ENCODE measurements at regions not wholly inside any gene's neighbourhood (a gene's known extent, or its start where the extent isn't known, plus 50 kb on each side); places are given as distances from the start of the nearest gene placed in this dataset.

DNA sequence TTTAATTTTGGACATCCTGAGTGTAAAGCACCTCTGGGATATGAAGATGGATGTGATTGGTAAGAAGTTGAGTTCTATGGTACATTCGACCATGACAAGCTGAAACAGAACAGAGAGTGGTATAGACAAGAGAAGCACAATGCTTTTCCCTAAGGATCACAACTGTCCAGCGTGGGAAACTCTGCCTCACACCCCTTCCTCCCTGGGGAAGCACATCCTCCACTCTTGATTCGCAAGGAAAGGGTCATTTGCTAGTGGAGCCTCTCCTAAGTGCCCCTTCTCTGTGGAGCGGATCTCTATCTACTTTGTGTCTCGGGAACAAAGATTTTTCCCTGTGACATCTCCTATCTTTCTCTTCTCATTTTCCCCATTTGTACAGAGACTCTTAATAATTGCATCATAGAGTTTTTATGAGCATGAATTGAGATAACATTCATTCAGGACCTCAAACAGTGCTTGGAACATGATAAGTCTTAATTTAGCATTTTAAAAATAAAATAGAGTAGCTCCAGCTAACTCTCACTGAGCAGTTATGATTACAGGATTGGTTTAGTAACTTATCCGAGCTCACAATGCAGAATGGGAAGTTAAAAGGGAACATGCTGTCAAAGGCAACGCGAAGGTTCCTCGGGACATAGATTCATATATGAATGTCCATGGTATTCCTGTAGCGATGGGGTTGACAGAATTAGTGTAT, 775.2 kb downstream of the C6orf118 start:
- no peak for DNase-seq

DNA sequence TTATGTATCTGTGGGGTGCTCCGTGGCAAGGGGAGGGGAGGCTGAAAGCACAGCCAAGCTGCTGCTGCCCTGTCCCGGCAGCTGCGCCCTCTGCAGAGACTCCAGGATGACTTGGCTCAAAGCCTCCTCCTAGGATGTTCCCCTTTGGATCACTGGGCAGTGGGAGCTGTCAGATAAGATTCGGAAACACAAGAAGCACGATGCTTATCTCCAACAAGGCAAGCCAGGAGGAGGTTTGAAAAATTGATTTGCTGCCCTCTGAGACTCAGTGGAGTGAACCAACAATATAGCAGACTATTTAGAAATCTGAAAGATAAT, 776.4 kb downstream of the C6orf118 start:
- no peak for DNase-seq

DNA sequence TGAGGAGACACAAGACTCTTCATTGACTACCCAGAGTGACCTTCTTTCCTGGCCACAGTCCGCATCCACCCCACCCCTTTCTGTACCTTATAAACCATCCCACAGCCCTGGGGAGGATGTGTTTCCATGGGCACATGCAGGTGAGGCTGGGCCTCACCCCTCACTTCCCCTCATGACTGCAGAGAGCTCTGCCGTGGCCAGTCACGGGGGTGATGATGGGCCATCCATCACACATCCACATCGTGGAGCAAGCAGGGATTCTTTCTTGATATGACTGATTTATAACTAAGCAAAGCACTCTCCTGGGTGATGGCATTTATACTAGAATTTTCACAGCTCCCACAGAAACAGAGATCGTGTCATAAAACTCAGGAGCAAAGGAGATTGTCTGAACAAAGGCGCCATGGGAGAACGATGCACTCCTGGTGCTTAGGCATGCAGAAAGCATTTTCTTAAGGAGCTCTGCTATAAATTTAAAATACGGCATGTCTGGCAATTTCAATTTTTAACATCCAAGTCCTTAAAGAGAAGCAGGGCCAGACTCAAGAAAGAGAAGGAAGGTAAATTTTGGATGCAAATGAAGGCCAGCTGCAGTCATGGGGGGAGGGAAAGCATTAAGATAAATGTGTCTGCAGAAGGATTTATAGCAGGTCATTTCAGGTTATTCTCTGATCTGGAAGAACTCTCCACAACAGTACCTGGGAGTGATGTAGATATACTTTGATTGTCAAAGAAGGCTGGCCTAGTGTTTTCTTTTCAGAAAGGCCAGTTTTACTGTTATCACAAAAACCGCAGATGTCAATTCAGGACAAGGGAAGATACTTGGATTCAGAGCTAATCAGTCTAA, 777.0 kb downstream of the C6orf118 start:
- DNase-seq, result no peak

DNA sequence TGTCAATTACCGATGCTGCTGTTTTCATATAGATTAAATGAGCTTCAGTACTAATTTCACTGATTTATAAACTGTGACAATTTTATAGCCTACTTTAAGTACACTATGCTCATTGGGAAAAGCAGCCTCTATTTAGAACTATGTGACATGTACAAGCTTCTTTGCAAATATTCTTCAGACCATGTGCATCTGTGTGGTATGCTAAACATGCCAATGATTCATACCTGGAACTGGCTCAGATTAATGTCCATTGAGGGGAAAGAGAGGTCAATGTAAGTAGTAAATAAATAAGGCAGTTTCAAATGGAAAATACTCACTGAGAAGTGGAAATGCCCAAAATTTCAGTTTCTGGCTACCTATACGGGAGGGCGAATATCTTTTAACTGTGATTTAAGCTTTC, 777.7 kb downstream of the C6orf118 start:
- no peak for DNase-seq

DNA sequence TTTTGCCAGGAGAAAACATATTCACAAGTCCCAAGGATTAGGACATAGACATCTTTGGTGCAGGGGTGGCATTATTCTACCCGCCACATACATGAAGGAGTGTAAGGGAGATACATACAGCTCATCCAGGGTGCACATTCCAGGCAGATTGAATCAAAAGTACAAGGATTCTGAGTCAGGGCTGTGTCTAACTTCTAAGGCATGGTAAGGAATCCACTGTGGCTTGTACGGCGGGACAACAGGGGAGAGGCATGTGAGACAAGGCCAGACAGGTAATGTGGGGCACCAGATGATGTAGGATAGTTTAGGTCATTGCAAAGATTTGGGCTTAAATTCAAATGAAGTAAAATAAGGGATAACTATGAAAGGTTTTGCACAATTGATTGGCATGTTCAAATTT, 780.9 kb downstream of the C6orf118 start:
- no peak for DNase-seq

DNA sequence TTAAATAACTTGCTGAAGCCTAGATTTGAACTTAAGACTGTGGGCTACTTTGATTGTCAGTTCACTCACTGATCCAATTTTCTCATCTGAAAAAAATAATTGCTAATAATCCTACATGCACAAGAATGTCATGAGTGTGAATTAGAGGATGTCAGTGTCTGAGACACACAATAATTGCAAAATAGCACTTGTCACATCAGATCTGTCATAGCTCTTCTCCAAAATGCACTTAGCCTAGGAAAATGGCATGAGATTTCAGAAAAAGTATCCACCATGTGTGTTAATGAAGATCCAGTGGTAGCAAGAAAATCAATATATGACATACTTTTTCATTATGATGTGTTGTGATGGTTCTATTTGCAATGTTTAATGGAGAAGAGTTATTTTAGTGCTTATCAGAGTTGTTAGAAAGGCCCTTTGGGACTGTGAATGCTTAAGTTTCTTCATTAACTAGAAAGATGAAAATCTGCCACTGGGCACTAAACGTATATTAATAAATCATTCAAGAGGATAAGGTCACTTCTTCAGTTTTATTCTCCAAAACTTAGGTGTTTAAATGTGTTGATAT, 786.2 kb downstream of the C6orf118 start:
- DNase-seq, result no peak

DNA sequence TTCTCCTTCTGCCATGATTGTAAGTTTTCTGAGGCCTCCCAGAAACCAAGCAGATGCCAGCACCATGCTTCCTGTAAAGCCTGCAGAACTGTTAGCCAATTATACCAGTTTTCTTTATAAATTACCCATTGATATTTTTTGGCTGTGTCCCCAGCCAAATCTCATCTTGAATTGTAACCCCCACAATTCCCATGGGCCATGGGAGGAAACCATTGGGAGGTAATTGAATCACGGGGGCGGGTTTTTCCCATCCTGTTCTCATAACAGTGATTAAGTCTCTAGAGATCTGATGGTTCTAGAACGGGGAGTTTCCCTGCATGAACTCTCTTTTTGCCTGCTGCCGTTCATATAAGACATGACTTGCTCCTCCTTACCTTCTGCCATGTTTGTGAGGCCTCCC, 788.5 kb downstream of the C6orf118 start:
- no peak for DNase-seq

DNA sequence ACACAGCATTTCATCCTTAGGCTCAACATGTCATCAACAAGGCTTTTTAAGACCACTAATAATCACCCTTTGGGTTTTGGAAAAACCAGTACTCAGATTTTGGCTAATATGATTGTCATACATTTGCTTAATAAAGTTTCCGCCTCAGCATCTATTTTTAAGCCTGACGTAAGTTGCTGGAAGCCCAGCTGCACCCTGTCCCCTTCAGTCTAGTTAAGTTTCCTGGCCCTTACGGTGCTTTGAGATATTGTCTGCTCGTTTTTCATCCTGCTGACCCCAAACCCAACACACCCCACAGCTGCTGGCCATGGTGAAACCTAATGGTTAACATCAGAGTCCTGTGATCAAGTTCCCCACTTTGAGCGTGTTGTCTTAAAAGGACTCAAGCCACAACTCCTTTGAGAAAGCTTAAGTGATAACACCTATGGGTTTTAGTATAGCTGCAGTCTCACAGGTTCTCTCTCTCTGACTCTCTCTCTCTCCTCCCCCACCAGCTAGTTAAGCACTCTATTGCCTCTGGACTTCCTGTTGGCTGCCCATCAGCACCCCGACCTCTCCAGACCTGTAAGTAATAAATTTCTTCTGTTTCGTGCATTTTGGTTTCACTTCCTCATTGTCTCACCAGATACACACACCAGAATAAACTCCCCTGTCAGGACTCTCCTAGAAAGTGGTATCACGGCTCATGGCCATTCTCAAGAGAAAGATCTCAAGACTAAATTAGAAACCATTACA, 802.0 kb downstream of the C6orf118 start:
- no peak for DNase-seq

DNA sequence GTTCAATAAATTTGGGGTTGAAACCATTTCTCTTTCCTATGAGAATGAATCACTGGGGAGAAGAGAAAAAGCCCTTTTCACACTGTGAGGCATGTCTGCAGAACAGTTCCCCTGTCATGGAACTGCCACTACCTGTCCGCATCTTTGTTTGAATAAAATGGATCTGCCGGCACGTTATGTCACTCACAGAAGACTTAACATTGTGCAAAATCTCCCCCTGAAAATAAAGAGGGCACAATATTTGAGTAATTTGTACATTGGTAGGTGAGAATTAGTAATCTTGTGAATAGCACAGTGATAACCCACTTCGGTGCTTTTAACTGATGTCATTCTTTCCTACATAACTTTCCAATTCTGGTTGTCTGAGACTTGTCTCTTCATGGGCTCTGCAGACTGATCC, 804.0 kb downstream of the C6orf118 start:
- DNase-seq, result no peak

DNA sequence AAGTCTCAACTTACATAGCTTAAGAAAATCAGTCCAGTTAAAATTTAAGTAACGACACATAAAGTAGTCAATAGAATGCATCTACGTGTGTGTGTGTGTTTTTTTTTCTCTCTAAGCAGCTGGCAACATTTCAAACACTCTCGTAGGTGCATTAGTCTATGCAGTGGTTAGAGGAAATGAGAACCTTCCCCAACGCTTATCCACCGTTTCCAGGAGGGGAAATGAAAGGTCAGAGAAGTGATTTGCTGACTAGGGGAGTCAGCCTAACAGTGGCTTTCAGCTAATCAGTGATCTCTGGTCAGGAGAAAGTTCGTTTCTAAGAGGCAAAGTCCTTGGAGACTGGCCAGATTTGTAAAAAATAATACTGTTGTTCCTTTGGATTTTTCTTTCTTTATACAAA, 806.6 kb downstream of the C6orf118 start:
- no peak for DNase-seq

DNA sequence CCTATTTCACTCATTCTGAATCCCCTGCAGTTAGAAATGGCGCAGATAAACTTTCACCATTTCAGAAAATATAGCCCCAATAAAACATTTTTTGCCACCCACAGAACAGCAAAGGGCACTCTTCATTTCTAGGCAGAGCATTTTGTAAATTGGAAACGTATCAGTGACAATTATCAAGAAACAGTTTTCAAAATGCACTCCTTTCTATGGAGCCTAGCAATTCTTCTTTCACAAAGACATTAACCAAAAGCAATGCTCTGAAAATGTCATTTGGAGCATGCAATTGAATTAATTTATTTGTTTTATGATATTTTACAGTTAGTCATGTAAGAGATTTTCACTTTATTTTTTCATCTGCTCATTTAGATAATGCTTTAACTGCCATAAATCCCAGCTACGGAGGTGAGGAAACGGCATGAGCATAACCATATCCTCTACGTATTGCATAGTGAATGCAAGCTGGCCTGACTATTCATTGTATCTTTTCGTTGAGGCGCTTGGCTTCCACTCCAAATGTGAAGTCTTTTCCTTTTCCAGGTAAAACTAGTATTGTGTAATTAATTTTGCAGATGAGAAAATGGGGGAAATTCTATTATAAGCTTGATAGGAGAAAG, 813.4 kb downstream of the C6orf118 start:
- no peak for DNase-seq

DNA sequence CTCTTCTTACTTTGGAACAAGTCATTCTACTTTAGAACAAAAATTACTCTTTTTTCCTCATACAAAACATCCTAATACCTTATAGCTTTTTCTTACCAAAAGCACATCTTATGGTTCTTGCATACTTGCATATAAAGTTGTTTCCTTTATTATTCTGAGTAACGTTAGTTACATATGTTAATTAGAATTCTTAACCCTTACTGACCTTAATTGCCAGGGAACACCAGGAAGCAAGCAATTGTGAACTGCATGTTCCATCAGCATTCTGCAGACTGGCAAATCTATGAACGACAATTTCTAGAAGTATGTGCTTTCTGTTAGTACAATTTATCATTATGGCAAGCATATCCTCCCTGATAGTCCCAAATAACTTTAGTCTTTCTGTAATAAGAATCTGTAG, 831.0 kb downstream of the C6orf118 start:
- no peak for DNase-seq

DNA sequence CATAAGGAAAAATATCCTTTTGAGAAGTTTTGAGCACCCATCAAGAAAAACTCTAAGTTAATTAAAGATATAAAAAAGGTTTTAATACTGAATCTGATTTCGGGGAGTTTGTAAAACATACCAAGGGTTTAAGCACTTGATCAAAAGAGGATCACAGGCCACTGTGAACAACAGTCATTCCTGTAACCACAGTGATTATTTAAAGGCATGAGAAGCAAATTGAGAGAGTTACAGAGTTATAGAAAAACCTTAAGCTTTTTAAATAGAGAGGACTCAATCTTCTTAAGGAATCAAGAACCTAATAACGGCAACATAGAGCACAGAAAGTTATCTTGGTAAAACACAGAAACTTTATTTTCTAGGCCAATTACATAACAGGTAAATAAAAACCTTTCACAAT, 831.6 kb downstream of the C6orf118 start:
- no peak for DNase-seq

DNA sequence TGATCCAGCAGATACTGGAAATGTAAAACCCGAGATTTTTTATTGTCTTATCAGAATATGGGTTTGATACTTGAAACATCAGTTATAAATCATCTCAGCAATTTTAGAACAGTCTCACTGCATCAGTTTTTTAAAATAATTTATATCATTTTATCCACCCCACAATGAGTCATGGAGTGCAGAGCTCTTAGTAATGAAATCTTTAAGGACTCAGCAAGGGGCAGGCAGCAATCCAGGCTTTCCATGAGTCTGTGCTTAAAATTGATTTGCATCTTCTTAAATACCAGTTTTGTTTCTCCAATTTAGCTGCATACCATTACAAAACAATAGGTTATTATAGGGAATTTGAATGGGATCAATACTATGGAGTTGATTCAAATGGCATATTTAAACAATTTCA, 832.3 kb downstream of the C6orf118 start:
- no peak for DNase-seq

DNA sequence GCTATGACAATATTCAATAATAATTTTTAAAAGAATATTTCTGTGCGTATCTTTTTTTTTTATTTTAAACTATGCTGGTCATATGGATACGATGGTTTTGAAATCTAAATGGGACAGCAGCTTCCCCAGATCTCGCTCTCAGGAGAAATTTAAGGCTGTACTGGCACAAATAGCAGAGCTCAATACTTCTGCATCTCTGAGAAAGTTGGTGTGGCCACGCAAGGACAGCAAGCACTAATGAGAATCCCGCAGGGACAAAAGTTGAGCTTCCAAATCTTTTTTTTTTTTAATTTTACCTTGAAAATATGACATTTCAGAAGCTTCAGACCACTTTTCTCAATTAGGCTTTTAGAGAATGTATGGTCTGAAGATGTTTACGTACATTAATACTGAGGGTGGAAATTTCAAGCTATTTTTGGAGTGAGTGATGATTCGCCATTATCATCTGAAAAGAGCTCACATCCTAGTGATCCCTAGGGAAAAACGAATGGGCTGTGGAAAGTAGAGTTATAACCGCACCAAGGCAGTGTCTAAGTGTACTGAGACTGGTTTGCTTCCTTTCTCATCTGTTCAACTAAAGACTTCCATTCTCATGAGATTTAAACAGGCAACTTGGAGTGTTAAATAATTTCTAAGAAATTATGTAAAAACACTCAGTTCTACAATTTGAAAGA, 840.0 kb downstream of the C6orf118 start:
- DNase-seq, result no peak

DNA sequence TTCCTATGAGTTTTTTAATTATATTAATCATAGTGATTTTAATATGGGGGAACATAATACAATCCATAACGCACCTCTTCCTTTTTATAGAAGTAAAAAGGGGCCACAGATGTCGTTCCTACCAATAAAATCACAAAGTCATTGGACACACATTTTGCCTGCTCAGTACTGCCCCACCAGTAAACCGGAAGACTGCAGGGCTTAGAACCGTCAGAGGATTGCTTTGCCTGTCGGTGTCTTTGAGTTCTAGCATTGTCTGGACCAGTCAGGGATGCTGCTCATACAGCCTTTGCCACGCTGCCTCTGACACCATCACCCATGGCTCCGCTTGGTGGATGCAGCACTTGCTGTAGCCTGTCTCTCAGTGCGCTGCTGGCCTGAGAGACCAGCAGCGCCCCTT, 853.6 kb downstream of the C6orf118 start:
- DNase-seq, result no peak

DNA sequence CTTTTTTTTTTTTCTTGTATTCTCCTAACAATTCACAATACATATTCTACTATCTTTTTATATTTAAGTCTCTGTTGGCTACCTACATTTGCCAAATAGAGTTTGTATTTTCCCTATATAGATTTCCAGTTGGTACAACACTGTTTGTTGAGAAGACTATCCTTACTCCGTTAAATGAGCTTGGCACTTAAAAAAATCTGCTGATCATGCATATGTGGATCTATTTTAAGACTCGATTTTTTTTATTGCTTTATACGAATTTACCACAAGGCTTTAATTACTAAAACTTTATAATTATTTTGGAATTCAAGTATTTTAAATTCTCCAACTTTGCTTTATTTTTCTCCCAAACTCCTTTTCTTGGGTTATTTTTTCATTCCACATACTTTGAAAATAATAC, 855.6 kb downstream of the C6orf118 start:
- no peak for DNase-seq

DNA sequence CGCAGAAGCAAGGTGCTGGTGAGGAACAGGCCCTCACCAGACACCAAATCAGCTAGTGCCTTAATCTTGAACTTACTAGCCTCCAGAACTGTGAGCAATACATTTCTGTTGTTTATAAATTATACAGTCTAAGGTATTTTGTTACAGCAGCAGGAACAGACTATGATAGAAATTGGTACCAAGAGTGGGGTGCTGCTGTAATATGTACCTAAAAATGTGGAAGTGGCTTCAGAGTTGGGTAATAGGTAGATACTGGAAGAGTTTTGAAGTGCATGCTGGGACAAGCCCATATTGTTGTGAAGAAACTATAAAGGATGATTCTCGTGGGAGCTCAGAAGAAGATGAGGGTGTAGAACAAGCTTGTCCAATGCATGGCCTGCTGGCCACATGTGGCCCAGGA, 866.8 kb downstream of the C6orf118 start:
- no peak for DNase-seq

DNA sequence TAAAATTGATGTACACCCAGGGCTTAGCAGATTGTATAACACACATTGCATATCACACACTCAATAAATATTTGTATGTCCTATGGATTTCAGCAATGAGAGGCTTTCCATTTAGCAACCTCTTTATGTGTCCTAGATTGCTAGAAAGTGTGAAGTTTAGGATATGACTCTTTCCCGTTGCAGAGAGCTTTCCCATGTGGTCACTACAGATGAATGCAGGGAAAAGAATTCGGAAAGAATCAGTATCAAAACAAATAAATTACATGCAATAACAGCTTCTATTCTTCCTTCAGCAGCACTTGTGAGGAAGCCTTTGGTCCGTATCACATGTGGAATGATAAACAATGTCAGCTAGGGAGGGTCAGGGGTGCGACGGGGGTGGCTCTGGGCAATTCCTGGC, 870.1 kb downstream of the C6orf118 start:
- DNase-seq, result no peak

DNA sequence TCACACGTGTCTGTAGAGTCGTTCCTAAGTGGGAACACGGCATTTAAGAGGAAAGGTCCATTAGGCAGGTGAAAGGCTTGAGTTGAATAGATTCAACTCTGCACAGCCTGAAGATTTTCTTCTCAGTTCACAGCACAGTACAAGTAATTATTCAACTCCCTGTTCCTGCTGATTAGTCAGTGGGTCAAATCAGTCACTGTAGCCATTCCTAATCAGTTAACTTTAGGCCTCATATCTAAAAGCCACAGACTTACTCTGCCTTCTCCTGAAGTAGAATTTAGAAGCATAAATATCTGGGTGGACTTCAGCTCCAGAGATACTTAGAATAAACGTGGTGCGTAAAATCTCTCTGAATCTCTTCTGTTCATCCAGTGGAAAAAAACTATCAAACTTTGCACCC, 872.4 kb downstream of the C6orf118 start:
- no peak for DNase-seq

DNA sequence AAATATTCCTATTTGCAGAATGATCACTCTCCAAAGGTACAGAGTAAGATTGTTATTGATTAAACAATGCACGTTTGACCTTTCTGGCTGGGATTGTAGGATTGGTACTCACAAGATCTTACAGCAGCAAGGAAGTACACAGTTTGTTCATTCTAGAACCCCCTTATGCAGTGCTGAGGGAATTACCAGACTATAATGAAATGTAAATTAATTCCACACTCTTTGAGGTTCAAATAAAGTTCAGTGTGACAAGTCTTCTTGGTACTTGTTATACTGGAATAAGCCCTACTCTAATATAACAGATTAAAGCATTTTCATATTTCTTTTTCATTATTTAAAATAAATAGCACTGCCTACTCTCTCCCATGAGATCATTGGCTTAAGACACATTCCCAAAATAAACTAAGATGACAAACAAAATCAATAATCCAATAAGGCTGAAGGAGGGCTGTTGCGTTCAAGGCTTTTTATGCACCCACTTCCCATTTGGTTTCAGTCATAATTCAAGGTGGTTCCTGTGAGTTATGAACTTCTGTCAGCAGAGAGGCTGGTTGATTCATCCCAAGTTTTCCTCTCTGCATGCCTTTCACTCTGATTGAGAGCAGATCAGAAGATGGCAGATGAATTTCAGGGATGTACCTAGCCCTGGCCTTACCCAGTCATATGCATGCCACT, 881.5 kb downstream of the C6orf118 start:
- DNase-seq, result no peak

DNA sequence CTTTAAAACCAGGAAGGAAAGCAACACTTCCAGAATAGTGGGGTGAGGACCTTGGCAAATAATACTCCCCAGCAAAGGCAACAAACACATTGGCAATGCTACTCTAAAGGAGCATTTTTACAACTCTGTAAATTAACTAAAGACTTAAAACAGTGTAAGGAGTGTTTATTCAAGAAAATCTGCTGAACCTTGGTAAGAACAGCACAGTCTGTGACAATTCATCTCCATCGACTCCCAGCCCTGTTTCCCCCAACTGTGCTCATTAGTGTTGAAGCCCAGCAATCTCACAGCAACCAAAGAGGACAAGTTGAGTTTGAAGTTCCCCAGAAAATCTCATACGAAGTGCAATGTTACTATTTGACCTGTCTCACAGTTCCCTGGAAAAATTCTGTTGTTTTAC, 884.9 kb downstream of the C6orf118 start:
- no peak for DNase-seq
